ENCODE measurements at regions not wholly inside any gene's neighbourhood (a gene's known extent, or its start where the extent isn't known, plus 50 kb on each side); places are given as distances from the start of the nearest gene placed in this dataset.

DNA sequence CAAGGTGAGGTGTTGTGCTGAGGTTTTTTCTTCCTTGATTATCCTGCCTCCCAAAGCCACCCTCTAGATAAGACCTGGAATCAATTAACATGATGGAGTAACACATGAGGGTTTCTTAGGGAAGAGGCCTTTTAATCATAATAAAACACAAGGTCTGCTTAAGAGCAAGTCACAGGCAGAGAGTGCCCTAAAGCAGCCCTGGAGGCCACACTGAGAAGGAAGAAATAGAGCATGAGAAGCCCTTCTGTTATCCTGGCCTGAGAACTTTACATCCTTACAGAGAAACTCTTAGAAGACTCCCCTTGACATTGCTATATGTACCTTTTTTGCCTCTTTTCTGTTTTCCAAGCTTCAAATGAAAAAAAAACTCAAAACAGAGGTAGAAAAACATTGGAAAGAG lies 132.3 kb downstream of the CEP57L1 start:
- DNase-seq (ENCODE audit: low read depth, low spot score): no peak

DNA sequence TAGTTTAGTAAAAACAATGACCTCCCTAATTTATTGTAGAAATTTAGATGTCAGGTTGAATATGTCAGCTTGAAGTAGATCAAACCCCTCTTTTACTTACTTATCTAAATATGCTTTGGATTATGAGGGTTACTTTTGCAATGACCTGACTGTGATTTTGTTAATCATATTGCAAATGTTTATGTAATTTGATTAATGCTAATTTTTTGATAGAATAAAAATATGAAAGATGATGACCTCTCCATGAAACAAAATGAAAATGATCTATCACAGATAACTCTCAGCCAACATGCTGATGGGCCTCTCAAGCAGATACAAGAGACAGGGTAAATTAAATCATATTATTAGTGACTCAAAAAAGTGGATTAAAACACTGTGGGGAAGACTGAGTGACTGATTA lies 131.0 kb downstream of the CEP57L1 start:
- no peak for DNase-seq (ENCODE audit: low read depth, low spot score)

DNA sequence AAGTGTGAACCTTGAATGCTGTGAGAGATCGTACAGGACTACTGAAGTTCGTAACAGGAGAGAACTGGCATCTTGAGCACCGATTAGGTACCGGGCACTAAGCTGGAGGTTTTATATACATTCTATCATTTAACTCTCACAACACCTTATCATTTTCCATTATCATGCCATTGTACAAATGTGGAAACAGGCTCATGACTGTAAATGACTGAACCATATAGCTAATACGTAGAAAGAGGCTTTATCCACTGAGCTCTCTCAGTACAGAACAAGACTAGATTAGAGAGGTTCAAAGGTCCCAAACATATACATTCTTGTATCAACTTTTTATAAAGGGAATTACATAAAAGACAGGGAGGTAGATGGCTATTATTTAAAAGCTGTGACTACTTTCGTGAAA lies 130.6 kb downstream of the CEP57L1 start:
- DNase-seq (ENCODE audit: low read depth, low spot score): no peak

DNA sequence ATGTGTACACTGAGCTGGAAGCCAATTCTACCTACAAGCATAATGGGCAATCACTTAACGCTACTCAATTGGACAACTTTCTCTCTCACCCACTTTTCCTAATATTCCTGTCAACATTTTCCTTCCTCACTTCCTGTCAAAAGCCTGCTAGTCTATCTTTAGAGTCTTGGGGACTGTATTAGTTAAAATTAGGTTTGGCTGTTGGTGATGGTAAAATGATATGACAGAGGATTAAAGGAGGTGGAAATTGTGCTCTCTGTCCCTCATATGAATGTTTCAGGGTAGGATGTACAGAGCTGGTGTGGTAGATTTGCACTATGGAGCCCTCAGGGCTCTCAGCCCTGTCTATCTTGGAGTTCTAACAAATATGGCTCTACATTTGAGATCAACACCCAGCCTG lies 129.7 kb downstream of the CEP57L1 start:
- DNase-seq (ENCODE audit: low read depth, low spot score): no peak

DNA sequence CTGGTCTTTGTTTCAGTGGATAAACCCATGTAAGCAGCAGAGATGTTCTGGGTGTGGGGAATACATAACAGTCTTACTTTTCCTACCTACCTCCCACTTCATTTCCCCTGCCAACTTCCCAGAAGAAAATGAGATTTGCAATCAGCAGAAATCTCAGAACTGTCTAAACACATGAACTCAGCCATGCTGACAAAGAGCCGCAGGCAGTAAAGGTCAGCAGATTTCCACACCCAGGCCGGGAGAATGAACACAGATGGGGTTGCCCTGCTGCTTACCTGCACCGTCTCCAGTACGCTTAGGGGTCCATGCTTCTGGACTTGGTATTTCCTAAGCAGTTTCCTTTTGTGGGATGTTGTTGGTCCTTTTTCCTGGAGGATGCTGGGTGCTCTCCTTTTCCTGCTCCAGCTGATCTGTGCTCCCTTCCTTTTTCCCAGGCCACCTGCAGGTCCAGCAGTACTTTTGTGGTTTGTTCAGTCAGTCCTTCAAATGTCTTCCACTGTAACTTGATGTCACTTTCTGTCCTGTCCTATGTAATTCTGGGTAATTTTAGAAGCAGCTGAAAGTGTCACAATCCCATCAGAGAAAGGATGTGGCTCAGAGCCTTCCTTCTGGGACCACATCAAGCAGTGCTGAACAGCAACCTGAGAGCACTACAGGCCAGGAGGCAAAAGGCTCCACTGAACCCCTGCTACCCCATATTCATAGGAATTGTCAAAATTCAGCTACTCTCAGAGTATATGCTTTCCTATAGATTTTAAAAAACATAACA lies 129.0 kb downstream of the CEP57L1 start:
- DNase-seq (ENCODE audit: low read depth, low spot score): no peak

DNA sequence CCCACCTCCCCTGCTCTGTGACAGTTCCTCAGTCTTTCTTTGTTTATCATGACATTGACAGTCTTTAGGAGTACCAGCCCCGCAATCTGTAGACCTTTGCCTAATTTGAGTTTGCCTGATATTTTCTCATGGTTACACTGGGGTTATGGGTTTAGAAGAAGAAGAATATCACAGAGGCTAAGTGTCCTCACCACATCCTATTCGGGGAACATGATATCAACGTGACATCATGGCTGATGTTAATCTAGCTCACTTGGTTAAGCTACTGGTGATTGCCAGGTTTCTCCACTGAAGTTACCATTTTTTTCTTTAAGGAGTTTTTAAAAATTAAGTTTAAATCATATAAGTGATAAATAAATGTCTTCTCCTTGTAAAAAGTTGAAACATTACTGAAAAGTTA lies 127.5 kb downstream of the CEP57L1 start:
- no peak for DNase-seq (ENCODE audit: low read depth, low spot score)

GRCh38 chr6:109221543-109222195 lies 126.4 kb downstream of the CEP57L1 start:
- no peak for DNase-seq (ENCODE audit: low read depth, low spot score)

Measured in brain pericyte (primary cell).